Endothelial cell of umbilical vein (primary cell): ENCODE measurements at regions not wholly inside any gene's neighbourhood (a gene's known extent, or its start where the extent isn't known, plus 50 kb on each side); places are given as distances from the start of the nearest gene placed in this dataset.

Experiments used
- BruUV-seq: library from RNA; stranded (reverse); fragments of 400-500 nt; replicated peaks from 2 replicates; lab custom pipeline; 2021; lab: Mats Ljungman, UMichigan
- CTCF ChIA-PET: fragments of 300-600, 350-600 bp; sonication (Branson Sonifier 250); formaldehyde crosslinking; loops from one replicate; lab custom pipeline; 2021; ENCODE audit warnings: antibody characterized with exemption, inconsistent platforms; lab: Charles Lee
- POLR2A ChIA-PET: fragments of 300-600, 350-600 bp; sonication (Branson Sonifier 250); formaldehyde crosslinking; loops from one replicate; lab custom pipeline; 2021; ENCODE audit warnings: antibody characterized with exemption, inconsistent platforms; lab: Charles Lee
- DNase-seq: peaks from one replicate; pipeline ENCODE4 v3.0.0-alpha.2; 2011; ENCODE audit warnings: low read depth, low spot score
- FAIRE-seq: peaks from 2 replicates; lab custom pipeline; 2011; peaks lifted over from hg19 to GRCh38; lab: Jason Lieb, UNC
- H2AFZ ChIP-seq: 2 replicates; pipeline ENCODE4 v1.6.0; 2012; ENCODE audit warnings: low read depth, low read length, control low read depth, inconsistent platforms
- H3K27ac ChIP-seq: 2 replicates; pipeline ENCODE4 v1.5.1; 2011; ENCODE audit warnings: low read depth, mild to moderate bottlenecking, control low read depth, low read length, moderate library complexity; ENCODE audit not compliant: insufficient read depth
- H3K27me3 ChIP-seq, 2 experiments: 2 replicates each; pipeline versions ENCODE4 v1.6.0 to v1.6.1; 2011; ENCODE audit warnings: low read length in 2 of 2, mixed read lengths in 1 of 2; ENCODE audit not compliant: control insufficient read depth in 2 of 2, insufficient read depth in 2 of 2
- H3K36me3 ChIP-seq, 2 experiments: 2 replicates in 1 of 2; 3 replicates in 1 of 2; pipeline ENCODE4 v1.5.1; 2011; ENCODE audit warnings: low read length in 2 of 2, mild to moderate bottlenecking in 1 of 2, moderate library complexity in 1 of 2; ENCODE audit not compliant: control insufficient read depth in 2 of 2, insufficient read depth in 2 of 2; ENCODE audit errors: extremely low read depth in 1 of 2
- H3K4me1 ChIP-seq: 3 replicates; pipeline ENCODE4 v1.5.1; 2011; ENCODE audit warnings: mild to moderate bottlenecking, low read length; ENCODE audit not compliant: control insufficient read depth, insufficient read depth; ENCODE audit errors: extremely low read depth
- H3K4me2 ChIP-seq: 2 replicates; pipeline ENCODE4 v1.6.1; 2011; ENCODE audit warnings: low read length, control low read depth, mixed read lengths; ENCODE audit not compliant: insufficient read depth
- H3K4me3 ChIP-seq, 3 experiments: fragments of 200-600 bp in 1 of 3; sonication (generic), shearing (Covaris generic) in 1 of 3; replicated peaks in 1 of 3; 2 replicates each; pipeline ENCODE4 v1.5.1; 2011 to 2016; ENCODE audit warnings: control low read depth in 3 of 3, low read length in 3 of 3, mild to moderate bottlenecking in 2 of 3, inconsistent platforms in 1 of 3, low read depth in 1 of 3, moderate library complexity in 1 of 3; ENCODE audit not compliant: insufficient read depth in 1 of 3
- H3K79me2 ChIP-seq: 2 replicates; pipeline ENCODE4 v1.6.0; 2012; ENCODE audit warnings: low read length, inconsistent platforms; ENCODE audit not compliant: control insufficient read depth, insufficient read depth
- H3K9ac ChIP-seq: replicated peaks from 2 replicates; pipeline ENCODE3; 2011; ENCODE audit warnings: low read length, control low read depth; ENCODE audit not compliant: insufficient read depth; ENCODE audit errors: extremely low read depth
- H3K9me1 ChIP-seq: replicated peaks from 3 replicates; pipeline ENCODE4 v1.6.0; 2011; ENCODE audit warnings: mild to moderate bottlenecking, low read length; ENCODE audit not compliant: control insufficient read depth, insufficient read depth; ENCODE audit errors: extremely low read depth
- H3K9me3 ChIP-seq: replicated peaks from 2 replicates; pipeline ENCODE4 v1.5.1; 2012; ENCODE audit warnings: low read length, inconsistent platforms; ENCODE audit not compliant: control insufficient read depth, insufficient read depth
- H4K20me1 ChIP-seq: replicated peaks from 2 replicates; pipeline ENCODE3; 2011; ENCODE audit warnings: mild to moderate bottlenecking, low read length; ENCODE audit not compliant: control insufficient read depth, insufficient read depth; ENCODE audit errors: extremely low read depth
- EZH2 ChIP-seq: IDR thresholded peaks from 2 replicates; pipeline ENCODE4 v1.6.1; 2012; ENCODE audit warnings: borderline replicate concordance, low read depth, mild to moderate bottlenecking, moderate library complexity, low read length, inconsistent platforms; ENCODE audit not compliant: severe bottlenecking
- GATA2 ChIP-seq: IDR thresholded peaks from 2 replicates; pipeline ENCODE4 v1.7.0; 2011; ENCODE audit warnings: low read depth, mild to moderate bottlenecking, moderate library complexity, mixed read lengths, low read length; ENCODE audit not compliant: insufficient read length, insufficient read depth
- JUN ChIP-seq: IDR thresholded peaks from 2 replicates; pipeline ENCODE4 v1.6.1; 2011; ENCODE audit warnings: borderline replicate concordance, low read depth; ENCODE audit not compliant: insufficient read length, insufficient read depth
- MYC ChIP-seq: IDR thresholded peaks from one replicate; pipeline ENCODE4 v1.6.1; 2011; ENCODE audit warnings: mild to moderate bottlenecking, low read depth, low read length
- POLR2AphosphoS5 ChIP-seq: IDR thresholded peaks from 2 replicates; pipeline ENCODE4 v1.6.1; 2012; ENCODE audit warnings: low read depth, mild to moderate bottlenecking, control low read depth, low read length, moderate library complexity; ENCODE audit not compliant: insufficient read depth
- dilution Hi-C: fragments of 300-500 bp; cut with MboI; formaldehyde crosslinking; loops from one replicate; pipeline ENCODE4 v1.15.0; 2019; ENCODE audit warnings: low sequenced_read_pairs; ENCODE audit not compliant: extremely low pct_ligation_motif_present
- intact Hi-C: fragments of 100-400 bp; cut with micrococcal nuclease; formaldehyde crosslinking; loops from one replicate; pipeline ENCODE4 v1.10.0; 2022
- TF ChIP-seq, protein P1 (sequence below), 2 donors: IDR thresholded peaks; 1 replicate in 1 of 2; 2 replicates in 1 of 2; pipeline ENCODE4 v1.5.1; 2011; ENCODE audit warnings: low read length in 2 of 2, mild to moderate bottlenecking in 2 of 2, moderate library complexity in 2 of 2, control low read depth in 1 of 2, inconsistent platforms in 1 of 2, low read depth in 1 of 2; ENCODE audit not compliant: insufficient read depth in 1 of 2; ENCODE audit errors: extremely low read depth in 1 of 2
- TF ChIP-seq, protein P2 (sequence below): IDR thresholded peaks from 2 replicates; pipeline ENCODE4 v1.6.1; 2011; ENCODE audit not compliant: insufficient read depth, insufficient read length

DNA sequence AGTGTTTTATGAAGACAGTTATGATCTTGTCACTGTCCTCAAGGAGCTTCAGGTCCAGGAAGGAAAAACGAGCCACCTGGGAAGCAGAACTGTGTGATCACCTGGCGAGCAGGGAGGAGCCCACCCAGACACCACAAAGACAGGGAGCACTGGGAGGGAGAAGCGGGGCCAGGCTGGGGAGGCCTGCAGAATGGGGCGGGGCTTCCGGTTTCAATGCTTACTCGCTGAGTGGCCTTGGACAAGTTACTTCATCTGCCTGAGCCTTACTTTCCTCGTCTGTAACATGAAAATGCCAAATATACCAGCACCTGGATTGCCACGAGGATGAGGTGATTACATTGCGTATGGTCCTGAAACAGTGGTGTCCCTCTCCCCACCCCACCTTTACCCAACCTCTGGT is 227.5 kb downstream of the ANKRD30B start:
- ChIA-PET CTCF (no interaction called here), POLR2A (no interaction called here)
- TF ChIP-seq, protein P1, sequence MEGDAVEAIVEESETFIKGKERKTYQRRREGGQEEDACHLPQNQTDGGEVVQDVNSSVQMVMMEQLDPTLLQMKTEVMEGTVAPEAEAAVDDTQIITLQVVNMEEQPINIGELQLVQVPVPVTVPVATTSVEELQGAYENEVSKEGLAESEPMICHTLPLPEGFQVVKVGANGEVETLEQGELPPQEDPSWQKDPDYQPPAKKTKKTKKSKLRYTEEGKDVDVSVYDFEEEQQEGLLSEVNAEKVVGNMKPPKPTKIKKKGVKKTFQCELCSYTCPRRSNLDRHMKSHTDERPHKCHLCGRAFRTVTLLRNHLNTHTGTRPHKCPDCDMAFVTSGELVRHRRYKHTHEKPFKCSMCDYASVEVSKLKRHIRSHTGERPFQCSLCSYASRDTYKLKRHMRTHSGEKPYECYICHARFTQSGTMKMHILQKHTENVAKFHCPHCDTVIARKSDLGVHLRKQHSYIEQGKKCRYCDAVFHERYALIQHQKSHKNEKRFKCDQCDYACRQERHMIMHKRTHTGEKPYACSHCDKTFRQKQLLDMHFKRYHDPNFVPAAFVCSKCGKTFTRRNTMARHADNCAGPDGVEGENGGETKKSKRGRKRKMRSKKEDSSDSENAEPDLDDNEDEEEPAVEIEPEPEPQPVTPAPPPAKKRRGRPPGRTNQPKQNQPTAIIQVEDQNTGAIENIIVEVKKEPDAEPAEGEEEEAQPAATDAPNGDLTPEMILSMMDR (IDR thresholded peaks at IDR 0.05; ENCODE audit: extremely low read depth in 1 of 2, insufficient read depth in 1 of 2, low read depth in 1 of 2, low read length in 2 of 2), result no peak
- TF ChIP-seq MYC, result no peak
- TF ChIP-seq EZH2, result no peak
- no peak for TF ChIP-seq POLR2AphosphoS5
- TF ChIP-seq JUN, result no peak
- TF ChIP-seq GATA2, result no peak
- TF ChIP-seq, protein P2, sequence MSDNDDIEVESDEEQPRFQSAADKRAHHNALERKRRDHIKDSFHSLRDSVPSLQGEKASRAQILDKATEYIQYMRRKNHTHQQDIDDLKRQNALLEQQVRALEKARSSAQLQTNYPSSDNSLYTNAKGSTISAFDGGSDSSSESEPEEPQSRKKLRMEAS, result no peak
- Histone ChIP-seq H3K4me3 (no peak overlapping the region), H2AFZ (no peak overlapping the region), H3K79me2 (no peaks in the 10 kb centered on the region), H4K20me1 (no peaks in the 10 kb centered on the region), H3K27ac (no peak overlapping the region), H3K9me3 (no peaks in the 10 kb centered on the region), H3K4me1 (peaks cover 35% of the 10 kb centered on the region), H3K9me1 (no peaks in the 10 kb centered on the region), H3K9ac (no peak overlapping the region), H3K36me3 (no peaks in the 10 kb centered on the region), H3K4me2 (no peak overlapping the region), H3K27me3 (no peaks in the 10 kb centered on the region)
- DNase-seq (no peak), FAIRE-seq (no peak)
- intact Hi-C loops (loop anchor here (10.0 kb wide), 1 partner anchor 51 kb away; no protein-coding TSS in a partner anchor), dilution Hi-C loops (no loop called here)
- BruUV-seq, result no TSS peak
